ENCODE measurements at regions not wholly inside any gene's neighbourhood (a gene's known extent, or its start where the extent isn't known, plus 50 kb on each side); places are given as distances from the start of the nearest gene placed in this dataset.

GRCh38 chr12:42757624-42758119 lies 168.1 kb upstream of the PRICKLE1 start:
- Histone ChIP-seq H3K4me3 (ENCODE audit: low read depth, low read length) (no peak overlapping the region), H3K4me1 (ENCODE audit: control insufficient read depth, insufficient read depth, low read length) (no peaks in the 10 kb centered on the region), H3K36me3 (ENCODE audit: control insufficient read depth in 2 of 2, insufficient read depth in 1 of 2, low read length in 2 of 2) (no peaks in the 10 kb centered on the region), H3K9me3 (ENCODE audit: control insufficient read depth, insufficient read depth, low read depth, low read length) (no peaks in the 10 kb centered on the region), H3K27ac (ENCODE audit: extremely low read depth, low read depth, low read length) (no peak overlapping the region)
- ChIA-PET POLR2A (interaction anchor here (1.1 kb wide), 1 partner anchor 33 kb away, joined by 3 read pairs; no protein-coding TSS in a partner anchor), CTCF (interaction anchor here (0.6 to 0.7 kb wide), 2 partner anchors 28 to 188 kb away, joined by 3 read pairs; no protein-coding TSS in a partner anchor)
- TF ChIP-seq ZBTB6 (tag by site-specific recombination; IDR thresholded peaks at IDR 0.05) (0 out of 2 replicates have a peak, but pooled peaks have one; percentile 16), ZNF155 (tag by site-specific recombination; IDR thresholded peaks at IDR 0.05) (no peak)

- Histone ChIP-seq H3K27ac (ENCODE audit: extremely low read depth, low read depth, low read length) (no peak overlapping the region), H3K9me3 (ENCODE audit: control insufficient read depth, insufficient read depth, low read depth, low read length) (no peaks in the 10 kb centered on the region), H3K4me1 (ENCODE audit: control insufficient read depth, insufficient read depth, low read length) (no peaks in the 10 kb centered on the region), H3K4me3 (ENCODE audit: low read depth, low read length) (no peak overlapping the region), H3K36me3 (ENCODE audit: control insufficient read depth in 2 of 2, insufficient read depth in 1 of 2, low read length in 2 of 2) (no peaks in the 10 kb centered on the region)
- TF ChIP-seq ZNF140 (tag by site-specific recombination; IDR thresholded peaks at IDR 0.05) (no peak), GLIS2 (tag by site-specific recombination; IDR thresholded peaks at IDR 0.05) (no peak), TRIM28 (IDR thresholded peaks at IDR 0.05; ENCODE audit: borderline replicate concordance, low read length) (no peak), WT1 (tag by site-specific recombination; IDR thresholded peaks at IDR 0.05) (no peak), GLIS1 (tag by site-specific recombination; IDR thresholded peaks at IDR 0.05) (peak; percentile 94), ZNF157 (tag by site-specific recombination; IDR thresholded peaks at IDR 0.05) (no peak), ZNF416 (tag by site-specific recombination; IDR thresholded peaks at IDR 0.05) (no peak), ZNF544 (tag by site-specific recombination; IDR thresholded peaks at IDR 0.05) (no peak), SP3 (tag by site-specific recombination; IDR thresholded peaks at IDR 0.05) (no peak), ZSCAN18 (tag by site-specific recombination; IDR thresholded peaks at IDR 0.05) (no peak), HOXC10 (CRISPR knock-in tag; IDR thresholded peaks at IDR 0.05) (no peak), ZNF843 (tag by site-specific recombination; IDR thresholded peaks at IDR 0.05) (no peak), ZNF521 (tag by site-specific recombination; IDR thresholded peaks at IDR 0.05) (no peak), ZIC2 (tag by site-specific recombination; IDR thresholded peaks at IDR 0.05) (peak; percentile 87), SP2 (tag by site-specific recombination; IDR thresholded peaks at IDR 0.05) (no peak), SALL2 (tag by site-specific recombination; IDR thresholded peaks at IDR 0.05; ENCODE audit: borderline replicate concordance) (no peak), HOXA7 (CRISPR knock-in tag; IDR thresholded peaks at IDR 0.05; ENCODE audit: borderline replicate concordance) (no peak), ZNF175 (tag by site-specific recombination; IDR thresholded peaks at IDR 0.05) (no peak), KLF10 (tag by site-specific recombination; IDR thresholded peaks at IDR 0.05) (no peak), BCL11A (tag by site-specific recombination; IDR thresholded peaks at IDR 0.05; ENCODE audit: low read depth) (no peak), INSM2 (tag by site-specific recombination; IDR thresholded peaks at IDR 0.05) (no peak), ZSCAN16 (tag by site-specific recombination; IDR thresholded peaks at IDR 0.05) (no peak), MZF1 (tag by site-specific recombination; IDR thresholded peaks at IDR 0.05; ENCODE audit: borderline replicate concordance) (peak; percentile 48; the same call in 1 of the 2 replicates)
- ChIA-PET CTCF (interaction anchor here (0.6 to 0.7 kb wide), 2 partner anchors 29 to 187 kb away, joined by 3 read pairs; no protein-coding TSS in a partner anchor), POLR2A (interaction anchor here (1.1 kb wide), 1 partner anchor 34 kb away, joined by 3 read pairs; no protein-coding TSS in a partner anchor)
Observed at GRCh38 chr12:42756841-42757623, 167.5 kb upstream of the PRICKLE1 start.
